ENCODE measurements at regions not wholly inside any gene's neighbourhood (a gene's known extent, or its start where the extent isn't known, plus 50 kb on each side); places are given as distances from the start of the nearest gene placed in this dataset.

DNA sequence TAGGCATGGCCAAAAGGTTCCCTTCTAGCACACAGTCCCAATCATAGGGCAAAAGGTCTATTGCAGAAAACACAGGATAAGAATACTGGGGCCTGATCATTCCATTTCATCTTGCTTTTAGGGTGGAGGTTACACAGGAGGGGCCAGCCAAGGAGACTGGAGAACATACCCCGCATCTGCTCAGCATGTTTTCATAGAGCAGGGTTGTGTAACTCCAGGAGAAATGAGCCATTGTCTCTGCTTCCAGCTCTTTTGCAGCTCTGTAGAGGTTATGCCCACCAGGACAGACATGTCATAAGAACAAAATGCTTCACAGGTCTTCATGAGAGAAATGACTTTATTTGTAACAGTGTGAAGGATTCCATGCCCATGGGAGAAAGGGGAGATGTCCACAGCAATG lies 742.8 kb downstream of the DACH1 start:
- TF ChIP-seq, protein P1, sequence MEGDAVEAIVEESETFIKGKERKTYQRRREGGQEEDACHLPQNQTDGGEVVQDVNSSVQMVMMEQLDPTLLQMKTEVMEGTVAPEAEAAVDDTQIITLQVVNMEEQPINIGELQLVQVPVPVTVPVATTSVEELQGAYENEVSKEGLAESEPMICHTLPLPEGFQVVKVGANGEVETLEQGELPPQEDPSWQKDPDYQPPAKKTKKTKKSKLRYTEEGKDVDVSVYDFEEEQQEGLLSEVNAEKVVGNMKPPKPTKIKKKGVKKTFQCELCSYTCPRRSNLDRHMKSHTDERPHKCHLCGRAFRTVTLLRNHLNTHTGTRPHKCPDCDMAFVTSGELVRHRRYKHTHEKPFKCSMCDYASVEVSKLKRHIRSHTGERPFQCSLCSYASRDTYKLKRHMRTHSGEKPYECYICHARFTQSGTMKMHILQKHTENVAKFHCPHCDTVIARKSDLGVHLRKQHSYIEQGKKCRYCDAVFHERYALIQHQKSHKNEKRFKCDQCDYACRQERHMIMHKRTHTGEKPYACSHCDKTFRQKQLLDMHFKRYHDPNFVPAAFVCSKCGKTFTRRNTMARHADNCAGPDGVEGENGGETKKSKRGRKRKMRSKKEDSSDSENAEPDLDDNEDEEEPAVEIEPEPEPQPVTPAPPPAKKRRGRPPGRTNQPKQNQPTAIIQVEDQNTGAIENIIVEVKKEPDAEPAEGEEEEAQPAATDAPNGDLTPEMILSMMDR (IDR thresholded peaks at IDR 0.05), result no peak
- no peak for TF ChIP-seq EP300 (IDR thresholded peaks at IDR 0.05)
- no peak for TF ChIP-seq POLR2A (IDR thresholded peaks at IDR 0.05)

All from ovary (tissue), 3 donors.